BJ (cell line): ENCODE measurements at regions not wholly inside any gene's neighbourhood (a gene's known extent, or its start where the extent isn't known, plus 50 kb on each side); places are given as distances from the start of the nearest gene placed in this dataset.

ENCODE experiments used
- CTCF ChIA-PET: fragments of 350-600 bp; formaldehyde crosslinking; extraction: SDS; loops from one replicate; lab custom pipeline; 2021; ENCODE audit warnings: antibody characterized with exemption, inconsistent platforms; lab: Yijun Ruan, JAX
- POLR2A ChIA-PET: fragments of 300-600 bp; sonication (Branson Sonifier 250); formaldehyde crosslinking; extraction: SDS; loops from one replicate; lab custom pipeline; 2021; ENCODE audit warnings: antibody characterized with exemption; lab: Charles Lee
- DNase-seq: peaks from one replicate; pipeline ENCODE4 v3.0.0-alpha.2; 2011; ENCODE audit warnings: low read depth
- H3K27me3 ChIP-seq: 2 replicates; pipeline ENCODE4 v1.6.0; 2011; ENCODE audit warnings: low read length; ENCODE audit not compliant: control insufficient read depth, insufficient read depth
- H3K36me3 ChIP-seq: 2 replicates; pipeline ENCODE4 v1.5.1; 2011; ENCODE audit warnings: low read length; ENCODE audit not compliant: control insufficient read depth, insufficient read depth
- H3K4me3 ChIP-seq: 2 replicates; pipeline ENCODE4 v1.5.1; 2011; ENCODE audit warnings: low read depth, mild to moderate bottlenecking, control low read depth, low read length
- TF ChIP-seq, protein P1 (sequence below): IDR thresholded peaks from 2 replicates; pipeline ENCODE4 v1.5.1; 2011; ENCODE audit warnings: low read depth, mild to moderate bottlenecking, control low read depth, inconsistent platforms, low read length, moderate library complexity; ENCODE audit not compliant: insufficient read depth

DNA sequence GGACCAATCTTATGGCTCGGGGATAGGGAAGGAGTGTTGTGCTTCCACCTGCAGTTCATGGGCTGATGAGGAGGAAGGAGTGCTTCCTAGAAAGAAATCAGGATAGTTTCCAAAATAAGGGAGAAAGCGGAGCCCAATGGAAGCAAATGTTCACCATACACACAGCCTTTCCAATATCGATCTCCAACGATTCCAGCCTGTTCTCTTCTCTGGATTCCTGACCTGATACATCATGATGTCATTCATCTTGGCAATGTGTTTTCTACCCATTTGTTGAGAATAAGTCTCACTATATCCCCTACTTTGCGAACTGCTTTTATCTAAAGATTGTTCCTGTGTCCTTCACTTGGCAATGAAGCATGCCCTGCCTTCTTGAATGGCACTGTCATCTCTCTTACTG is 205.3 kb upstream of the SIX2 start:
- Histone ChIP-seq H3K36me3 (no peaks in the 10 kb centered on the region), H3K27me3 (peaks cover 6% of the 10 kb centered on the region), H3K4me3 (no peak overlapping the region)
- TF ChIP-seq, protein P1, sequence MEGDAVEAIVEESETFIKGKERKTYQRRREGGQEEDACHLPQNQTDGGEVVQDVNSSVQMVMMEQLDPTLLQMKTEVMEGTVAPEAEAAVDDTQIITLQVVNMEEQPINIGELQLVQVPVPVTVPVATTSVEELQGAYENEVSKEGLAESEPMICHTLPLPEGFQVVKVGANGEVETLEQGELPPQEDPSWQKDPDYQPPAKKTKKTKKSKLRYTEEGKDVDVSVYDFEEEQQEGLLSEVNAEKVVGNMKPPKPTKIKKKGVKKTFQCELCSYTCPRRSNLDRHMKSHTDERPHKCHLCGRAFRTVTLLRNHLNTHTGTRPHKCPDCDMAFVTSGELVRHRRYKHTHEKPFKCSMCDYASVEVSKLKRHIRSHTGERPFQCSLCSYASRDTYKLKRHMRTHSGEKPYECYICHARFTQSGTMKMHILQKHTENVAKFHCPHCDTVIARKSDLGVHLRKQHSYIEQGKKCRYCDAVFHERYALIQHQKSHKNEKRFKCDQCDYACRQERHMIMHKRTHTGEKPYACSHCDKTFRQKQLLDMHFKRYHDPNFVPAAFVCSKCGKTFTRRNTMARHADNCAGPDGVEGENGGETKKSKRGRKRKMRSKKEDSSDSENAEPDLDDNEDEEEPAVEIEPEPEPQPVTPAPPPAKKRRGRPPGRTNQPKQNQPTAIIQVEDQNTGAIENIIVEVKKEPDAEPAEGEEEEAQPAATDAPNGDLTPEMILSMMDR = no peak
- POLR2A ChIA-PET = no interaction called here
- no peak for DNase-seq
- CTCF ChIA-PET = no interaction called here

DNA sequence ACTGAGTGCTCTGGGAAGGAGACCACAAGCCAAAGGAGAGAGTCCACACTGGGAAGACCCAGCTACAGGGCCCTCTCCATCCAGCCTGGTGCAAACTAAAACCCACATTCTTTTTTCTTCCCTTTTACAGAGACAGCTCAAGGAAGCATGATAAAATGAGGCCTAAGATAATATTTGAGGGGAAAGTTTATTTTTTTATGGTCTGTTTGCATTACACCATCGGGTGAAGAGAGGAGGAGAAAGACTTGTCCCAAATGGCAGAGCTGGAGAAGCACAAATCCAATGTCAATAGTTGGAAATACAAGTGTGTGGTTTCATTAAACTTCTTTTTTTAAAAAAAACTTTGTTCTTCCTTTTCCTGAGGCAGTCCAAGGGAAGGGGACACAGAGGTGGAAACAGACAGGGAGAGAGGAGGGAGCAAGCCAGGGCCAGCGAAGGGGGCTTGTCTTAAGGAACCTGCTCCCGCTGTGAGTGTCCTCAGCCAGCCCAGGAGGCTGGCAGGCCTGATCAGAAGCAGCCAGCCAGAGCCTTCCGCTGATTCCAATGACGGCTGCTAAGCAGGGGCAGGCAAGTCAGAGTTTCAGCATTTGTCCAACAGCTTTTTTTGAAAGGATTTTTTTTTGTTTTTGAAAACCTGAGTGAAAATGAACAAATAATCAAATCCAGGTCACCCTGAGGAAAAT is 203.8 kb upstream of the SIX2 start:
- CTCF ChIA-PET = interaction anchor here (1.2 kb wide), 1 partner anchor 22 kb away, joined by 3 read pairs; no protein-coding TSS in a partner anchor
- Histone ChIP-seq H3K27me3 (peaks cover 6% of the 10 kb centered on the region), H3K4me3 (no peak overlapping the region), H3K36me3 (no peaks in the 10 kb centered on the region)
- TF ChIP-seq, protein P1 = no peak
- DNase-seq = no peak
- POLR2A ChIA-PET = no interaction called here

DNA sequence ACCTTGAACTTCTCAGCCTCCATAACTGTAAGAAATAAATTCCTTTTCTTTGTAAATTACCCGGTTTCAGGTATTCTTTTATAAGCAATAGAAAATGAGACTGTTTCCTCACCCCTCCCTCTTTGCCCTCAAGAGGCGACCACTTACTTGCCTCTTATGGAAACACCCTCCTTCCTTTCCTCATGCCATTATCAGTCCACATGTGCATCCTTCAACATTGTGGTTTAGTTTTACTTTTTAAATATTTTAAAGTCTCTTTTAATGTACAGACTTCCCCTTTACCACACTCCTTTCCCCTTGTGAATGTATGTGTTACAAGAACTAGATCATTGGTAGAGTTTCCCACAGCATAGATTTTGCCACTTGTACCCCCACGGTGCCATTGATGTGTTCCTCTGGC is 202.4 kb upstream of the SIX2 start:
- CTCF ChIA-PET = no interaction called here
- TF ChIP-seq, protein P1 = no peak
- Histone ChIP-seq H3K36me3 (no peaks in the 10 kb centered on the region), H3K27me3 (peaks cover 6% of the 10 kb centered on the region), H3K4me3 (no peak overlapping the region)
- POLR2A ChIA-PET = no interaction called here
- DNase-seq = no peak

DNA sequence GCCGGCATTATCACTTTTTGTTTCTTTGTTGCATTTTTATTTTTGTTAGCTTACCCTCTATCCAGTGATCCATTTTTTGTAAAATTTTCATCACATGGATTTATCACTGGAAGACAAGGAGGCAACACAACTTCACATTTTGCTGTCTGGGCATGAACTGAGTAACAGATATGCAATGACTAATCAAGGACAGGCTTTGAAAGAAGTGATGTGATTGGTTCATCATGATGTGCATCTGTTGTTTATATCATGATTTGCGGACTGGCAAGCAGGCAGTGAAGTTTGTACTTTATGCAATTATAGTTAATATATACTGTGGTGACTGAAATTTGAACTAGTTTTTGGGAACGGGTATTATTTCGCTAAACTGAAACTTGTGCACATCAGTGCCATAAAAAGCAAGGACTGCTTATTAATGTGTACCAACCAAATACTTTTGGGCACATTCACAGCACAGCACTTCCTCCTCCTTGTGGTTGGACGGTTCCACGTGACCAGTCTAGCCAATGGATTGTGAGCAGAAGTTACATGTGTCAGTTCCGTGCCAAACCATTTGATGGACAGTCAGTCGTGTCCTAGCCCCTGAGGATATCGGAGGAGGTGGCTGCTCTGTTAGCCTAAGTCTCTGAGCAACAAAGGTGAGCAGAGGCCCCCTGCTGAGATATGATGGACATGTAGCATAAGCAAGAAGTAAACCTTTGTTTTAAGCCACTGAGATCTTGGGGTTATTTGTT is 201.4 kb upstream of the SIX2 start:
- H3K4me3 ChIP-seq = no peak overlapping the region
- peaks cover 4% of the 10 kb centered on the region; the same call in 1 of the 2 replicates for H3K27me3 ChIP-seq
- ChIA-PET POLR2A (no interaction called here), CTCF (interaction anchor here (0.9 kb wide), 1 partner anchor 197 kb away, joined by 3 read pairs; no protein-coding TSS in a partner anchor)
- H3K36me3 ChIP-seq = no peaks in the 10 kb centered on the region
- no peak for DNase-seq
- TF ChIP-seq, protein P1 = no peak

DNA sequence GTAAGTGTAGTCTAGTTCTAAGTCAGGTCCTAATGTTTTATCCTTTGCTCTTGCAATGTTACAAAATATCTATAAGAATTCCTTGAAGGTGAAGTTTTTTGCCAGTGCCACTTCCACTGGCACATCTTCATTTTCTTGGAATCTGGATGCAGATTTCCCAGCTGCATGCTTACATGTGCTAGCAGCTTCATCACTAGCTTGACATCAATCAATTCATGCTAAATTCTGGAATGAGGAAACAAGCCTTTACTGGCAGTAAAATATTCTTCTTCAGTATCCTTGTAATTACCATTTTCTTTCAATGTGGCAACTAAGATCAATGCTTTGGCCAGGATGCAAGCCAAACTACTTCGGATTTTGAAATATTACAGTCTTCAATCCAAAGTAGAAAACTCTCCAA is 200.6 kb upstream of the SIX2 start:
- Histone ChIP-seq H3K27me3 (peaks cover 4% of the 10 kb centered on the region; the same call in 1 of the 2 replicates), H3K36me3 (no peaks in the 10 kb centered on the region), H3K4me3 (no peak overlapping the region)
- TF ChIP-seq, protein P1 = no peak
- no peak for DNase-seq
- POLR2A ChIA-PET = no interaction called here
- CTCF ChIA-PET = no interaction called here
